Keratinocyte (primary cell): ENCODE measurements at regions not wholly inside any gene's neighbourhood (a gene's known extent, or its start where the extent isn't known, plus 50 kb on each side); places are given as distances from the start of the nearest gene placed in this dataset.

Experiments used
- DNase-seq: peaks from one replicate; pipeline ENCODE4 v3.0.0-alpha.2; 2011; ENCODE audit warnings: low read depth, missing footprints, low spot score
- FAIRE-seq: peaks from 2 replicates; lab custom pipeline; 2011; peaks lifted over from hg19 to GRCh38; lab: Jason Lieb, UNC
- H2AFZ ChIP-seq: 2 replicates; pipeline ENCODE4 v1.6.0; 2012; ENCODE audit warnings: low read length, control low read depth, inconsistent platforms; ENCODE audit not compliant: control insufficient read depth
- H3K27ac ChIP-seq: 2 replicates; pipeline ENCODE4 v1.5.1; 2011; ENCODE audit warnings: low read length; ENCODE audit not compliant: control insufficient read depth, insufficient read depth
- H3K27me3 ChIP-seq: 3 replicates; pipeline ENCODE4 v1.6.0; 2011; ENCODE audit warnings: low read length; ENCODE audit not compliant: control insufficient read depth, insufficient read depth; ENCODE audit errors: extremely low read depth
- H3K36me3 ChIP-seq, 2 experiments: 2 replicates in 1 of 2; 3 replicates in 1 of 2; pipeline ENCODE4 v1.5.1; 2011; ENCODE audit warnings: low read length in 2 of 2, mild to moderate bottlenecking in 1 of 2; ENCODE audit not compliant: control insufficient read depth in 2 of 2, insufficient read depth in 2 of 2; ENCODE audit errors: extremely low read depth in 1 of 2
- H3K4me1 ChIP-seq: 3 replicates; pipeline ENCODE4 v1.5.1; 2011; ENCODE audit warnings: low read length; ENCODE audit not compliant: control insufficient read depth, insufficient read depth; ENCODE audit errors: extremely low read depth
- H3K4me2 ChIP-seq: 3 replicates; pipeline ENCODE4 v1.6.0; 2011; ENCODE audit warnings: low read depth, low read length; ENCODE audit not compliant: control insufficient read depth, insufficient read depth; ENCODE audit errors: extremely low read depth
- H3K4me3 ChIP-seq, 3 experiments: fragments of 200-600 bp in 1 of 3; sonication (generic) in 1 of 3; 2 replicates in 2 of 3; 3 replicates in 1 of 3; pipeline ENCODE4 v1.5.1; 2011 to 2016; ENCODE audit warnings: low read length in 3 of 3, mild to moderate bottlenecking in 3 of 3, control low read depth in 2 of 3, inconsistent platforms in 1 of 3, low read depth in 1 of 3, mixed read lengths in 1 of 3, mixed run types in 1 of 3, moderate library complexity in 1 of 3; ENCODE audit not compliant: control insufficient read depth in 2 of 3, insufficient read depth in 2 of 3; ENCODE audit errors: extremely low read depth in 1 of 3
- H3K79me2 ChIP-seq: 2 replicates; pipeline ENCODE4 v1.6.0; 2012; ENCODE audit warnings: low read length; ENCODE audit not compliant: control insufficient read depth, insufficient read depth
- H3K9ac ChIP-seq: 3 replicates; pipeline ENCODE4 v1.6.0; 2011; ENCODE audit warnings: low read length; ENCODE audit not compliant: control insufficient read depth, insufficient read depth; ENCODE audit errors: extremely low read depth
- H3K9me1 ChIP-seq: 3 replicates; pipeline ENCODE4 v1.6.0; 2011; ENCODE audit warnings: low read length; ENCODE audit not compliant: control insufficient read depth, insufficient read depth; ENCODE audit errors: extremely low read depth
- H3K9me3 ChIP-seq: 2 replicates; pipeline ENCODE4 v1.5.1; 2012; ENCODE audit warnings: low read depth, low read length; ENCODE audit not compliant: control insufficient read depth
- H4K20me1 ChIP-seq: 3 replicates; pipeline ENCODE4 v1.6.0; 2011; ENCODE audit warnings: low read length; ENCODE audit not compliant: control insufficient read depth, insufficient read depth; ENCODE audit errors: extremely low read depth
- EZH2 ChIP-seq: IDR thresholded peaks from one replicate; pipeline ENCODE4 v1.6.1; 2012; ENCODE audit warnings: inconsistent platforms, mild to moderate bottlenecking, low read length, moderate library complexity
- dilution Hi-C: fragments of 300-500 bp; cut with MboI; formaldehyde crosslinking; loops from one replicate; pipeline ENCODE4 v1.7.0; 2020; ENCODE audit warnings: low sequenced_read_pairs; ENCODE audit not compliant: extremely low pct_ligation_motif_present
- TF ChIP-seq, protein P1 (sequence below), 3 experiments: IDR thresholded peaks in 1 of 3; conservative IDR thresholded peaks in 1 of 3; optimal IDR thresholded peaks in 1 of 3; 2 replicates in 2 of 3; 3 replicates in 1 of 3; pipeline versions ENCODE3 to v1.5.1; 2011; ENCODE audit warnings: low read length in 3 of 3, mild to moderate bottlenecking in 3 of 3, moderate library complexity in 2 of 3, control low read depth in 1 of 3, inconsistent platforms in 1 of 3; ENCODE audit not compliant: insufficient read depth in 2 of 3; ENCODE audit errors: extremely low read depth in 1 of 3

DNA sequence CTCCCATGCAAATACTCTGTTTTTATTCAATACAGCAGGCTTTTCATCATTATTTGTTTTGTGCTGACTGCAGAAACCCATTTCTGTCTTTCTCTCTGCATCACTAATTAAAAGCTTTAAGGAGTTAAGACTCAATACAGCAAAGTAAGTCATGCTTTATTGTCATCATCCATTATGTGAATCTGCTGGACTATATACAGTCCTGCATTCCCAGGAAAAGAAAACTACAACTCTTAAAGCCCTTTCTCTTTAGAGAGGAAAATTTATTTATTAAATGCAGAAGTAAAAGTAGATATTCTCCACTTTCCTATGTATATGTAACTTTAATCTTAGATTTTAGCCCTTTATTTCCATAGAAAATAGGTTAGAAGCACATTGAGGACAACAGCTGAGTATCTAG, 706.6 kb upstream of the RGMB start:
- no peak overlapping the region for H3K27ac ChIP-seq
- H3K9ac ChIP-seq, result no peak overlapping the region

DNA sequence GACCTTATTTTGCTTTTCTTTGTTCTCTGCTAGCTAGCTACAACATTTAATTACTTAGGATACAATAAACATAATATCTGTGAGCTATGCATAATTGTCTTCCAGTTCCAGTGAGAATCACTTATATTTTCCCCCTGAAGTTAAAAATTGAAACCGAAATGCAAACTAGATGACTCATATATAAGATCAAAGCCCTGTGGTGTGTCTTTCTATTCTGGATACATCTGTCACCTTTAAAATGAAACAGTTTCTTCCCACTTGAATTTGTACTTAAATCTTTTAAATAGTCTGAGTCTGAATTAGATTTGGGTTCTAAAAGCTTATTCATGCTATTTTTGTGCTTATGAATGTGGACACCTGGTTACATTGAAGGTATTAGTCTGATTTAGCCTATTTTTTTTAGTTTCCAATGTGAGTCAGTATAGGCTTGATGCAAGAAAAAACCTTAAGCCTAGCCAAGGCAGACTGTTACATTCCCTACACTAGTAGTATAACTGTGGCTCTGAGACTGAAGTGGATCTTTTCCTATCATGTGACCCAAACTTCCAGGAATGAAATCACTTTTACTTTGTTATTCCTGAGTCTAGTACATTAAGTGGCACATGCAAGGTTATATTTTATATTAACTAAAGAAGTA, 703.5 kb upstream of the RGMB start:
- no peak overlapping the region for H3K27ac ChIP-seq

More for the DNA sequence above, 706.6 kb upstream of the RGMB start:
- Histone ChIP-seq H3K79me2 (no peaks in the 10 kb centered on the region), H3K4me2 (no peak overlapping the region), H3K4me3 (no peak overlapping the region), H3K27me3 (no peaks in the 10 kb centered on the region), H3K36me3 (no peaks in the 10 kb centered on the region), H4K20me1 (no peaks in the 10 kb centered on the region), H3K9me1 (no peaks in the 10 kb centered on the region), H2AFZ (no peak overlapping the region), H3K9me3 (no peaks in the 10 kb centered on the region), H3K4me1 (no peaks in the 10 kb centered on the region)
- FAIRE-seq (no peak), DNase-seq (no peak)
- dilution Hi-C loops, result no loop called here
- TF ChIP-seq, protein P1, sequence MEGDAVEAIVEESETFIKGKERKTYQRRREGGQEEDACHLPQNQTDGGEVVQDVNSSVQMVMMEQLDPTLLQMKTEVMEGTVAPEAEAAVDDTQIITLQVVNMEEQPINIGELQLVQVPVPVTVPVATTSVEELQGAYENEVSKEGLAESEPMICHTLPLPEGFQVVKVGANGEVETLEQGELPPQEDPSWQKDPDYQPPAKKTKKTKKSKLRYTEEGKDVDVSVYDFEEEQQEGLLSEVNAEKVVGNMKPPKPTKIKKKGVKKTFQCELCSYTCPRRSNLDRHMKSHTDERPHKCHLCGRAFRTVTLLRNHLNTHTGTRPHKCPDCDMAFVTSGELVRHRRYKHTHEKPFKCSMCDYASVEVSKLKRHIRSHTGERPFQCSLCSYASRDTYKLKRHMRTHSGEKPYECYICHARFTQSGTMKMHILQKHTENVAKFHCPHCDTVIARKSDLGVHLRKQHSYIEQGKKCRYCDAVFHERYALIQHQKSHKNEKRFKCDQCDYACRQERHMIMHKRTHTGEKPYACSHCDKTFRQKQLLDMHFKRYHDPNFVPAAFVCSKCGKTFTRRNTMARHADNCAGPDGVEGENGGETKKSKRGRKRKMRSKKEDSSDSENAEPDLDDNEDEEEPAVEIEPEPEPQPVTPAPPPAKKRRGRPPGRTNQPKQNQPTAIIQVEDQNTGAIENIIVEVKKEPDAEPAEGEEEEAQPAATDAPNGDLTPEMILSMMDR (optimal IDR thresholded peaks at IDR 0.05 in 1 of 3, IDR thresholded peaks at IDR 0.05 in 1 of 3, conservative IDR thresholded peaks at IDR 0.05 in 1 of 3; ENCODE audit: extremely low read depth in 1 of 3, insufficient read depth in 2 of 3, low read length in 3 of 3), result no peak
- TF ChIP-seq EZH2, result no peak

DNA sequence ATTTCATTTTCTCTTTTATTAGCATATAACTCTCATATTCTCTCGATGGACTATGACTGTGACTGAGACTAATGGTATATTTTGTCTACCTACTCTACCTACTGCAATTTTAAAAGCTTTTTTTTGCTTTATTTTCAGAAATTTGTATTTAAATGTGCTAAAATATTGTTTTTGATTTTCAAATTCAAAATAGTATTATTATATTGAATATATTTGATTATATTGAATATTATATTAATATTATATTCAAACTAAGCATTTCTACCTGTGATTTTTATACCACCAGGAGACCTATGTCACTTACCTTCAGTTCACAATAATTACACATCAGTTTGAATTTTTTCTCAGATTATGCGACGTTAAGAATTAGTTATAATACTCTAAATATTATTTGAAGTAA, 700.5 kb upstream of the RGMB start:
- Histone ChIP-seq H2AFZ (no peak overlapping the region), H3K9ac (no peak overlapping the region), H3K27me3 (no peaks in the 10 kb centered on the region), H3K27ac (no peak overlapping the region), H3K4me2 (no peak overlapping the region), H3K9me1 (no peaks in the 10 kb centered on the region), H3K79me2 (no peaks in the 10 kb centered on the region), H3K36me3 (no peaks in the 10 kb centered on the region), H3K9me3 (no peaks in the 10 kb centered on the region), H3K4me3 (no peak overlapping the region), H3K4me1 (no peaks in the 10 kb centered on the region), H4K20me1 (no peaks in the 10 kb centered on the region)
- DNase-seq (no peak), FAIRE-seq (no peak)
- TF ChIP-seq, protein P1 (optimal IDR thresholded peaks at IDR 0.05 in 1 of 3, IDR thresholded peaks at IDR 0.05 in 1 of 3, conservative IDR thresholded peaks at IDR 0.05 in 1 of 3; ENCODE audit: extremely low read depth in 1 of 3, insufficient read depth in 2 of 3, low read length in 3 of 3), result no peak
- TF ChIP-seq EZH2, result no peak
- dilution Hi-C loops, result no loop called here

More for the DNA sequence above, 703.5 kb upstream of the RGMB start:
- Histone ChIP-seq H3K9ac (no peak overlapping the region), H3K79me2 (no peaks in the 10 kb centered on the region), H3K36me3 (no peaks in the 10 kb centered on the region), H3K4me1 (no peaks in the 10 kb centered on the region), H3K4me3 (no peak overlapping the region), H3K9me1 (no peaks in the 10 kb centered on the region), H3K4me2 (no peak overlapping the region), H3K27me3 (no peaks in the 10 kb centered on the region), H2AFZ (no peak overlapping the region), H4K20me1 (no peaks in the 10 kb centered on the region), H3K9me3 (no peaks in the 10 kb centered on the region)
- dilution Hi-C loops, result no loop called here
- FAIRE-seq (no peak), DNase-seq (no peak)
- TF ChIP-seq EZH2, result no peak
